ENCODE measurements at regions not wholly inside any gene's neighbourhood (a gene's known extent, or its start where the extent isn't known, plus 50 kb on each side); places are given as distances from the start of the nearest gene placed in this dataset.

GRCh38 chr5:143930561-143930960 is 118.6 kb downstream of the HMHB1 start:
- DNase-seq (ENCODE audit: low spot score), result no peak
- Histone ChIP-seq H3K4me3 (no peak overlapping the region), H3K27ac (no peak overlapping the region)
- no peak for TF ChIP-seq CTCF (IDR thresholded peaks at IDR 0.05)

DNA sequence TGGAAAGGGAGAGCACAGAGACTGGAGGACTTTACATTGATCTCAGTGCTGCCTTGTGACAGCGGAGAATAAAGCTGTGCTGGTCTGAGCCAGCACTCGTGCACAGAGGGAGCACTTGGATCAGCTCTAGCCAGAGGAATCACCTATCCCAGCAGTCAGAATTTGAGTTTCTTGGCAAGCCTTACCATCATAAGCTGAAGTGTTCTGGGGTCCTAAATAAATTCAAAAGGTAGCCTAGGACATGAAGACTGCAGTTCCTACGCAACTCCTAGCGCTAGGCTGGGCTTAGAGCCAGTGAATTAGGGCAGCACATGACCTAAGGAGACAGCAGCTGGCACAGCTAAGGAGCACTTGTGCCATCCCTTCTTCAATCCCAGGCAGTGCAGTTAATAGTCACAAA is 119.5 kb downstream of the HMHB1 start:
- TF ChIP-seq CTCF (IDR thresholded peaks at IDR 0.05), result no peak
- DNase-seq (ENCODE audit: low spot score), result no peak
- H3K27ac ChIP-seq, result no peak overlapping the region

GRCh38 chr5:143931986-143932385 is 120.0 kb downstream of the HMHB1 start:
- no peak overlapping the region for H3K4me3 ChIP-seq
- TF ChIP-seq CTCF (IDR thresholded peaks at IDR 0.05), result no peak
- no peak for DNase-seq (ENCODE audit: low spot score)
- no peak overlapping the region for H3K27ac ChIP-seq

More for the DNA sequence above, 119.5 kb downstream of the HMHB1 start:
- H3K4me3 ChIP-seq, result no peak overlapping the region

- no peak for TF ChIP-seq CTCF (IDR thresholded peaks at IDR 0.05)
- H3K4me3 ChIP-seq, result no peak overlapping the region
- DNase-seq (ENCODE audit: low spot score), result no peak
- no peak overlapping the region for H3K27ac ChIP-seq
These were observed 120.6 kb downstream of the HMHB1 start for GRCh38 chr5:143932584-143932983.

GRCh38 chr5:143933451-143933850 is 121.5 kb downstream of the HMHB1 start:
- Histone ChIP-seq H3K4me3 (no peak overlapping the region), H3K27ac (no peak overlapping the region)
- TF ChIP-seq CTCF (IDR thresholded peaks at IDR 0.05), result no peak
- no peak for DNase-seq (ENCODE audit: low spot score)

- Histone ChIP-seq H3K27ac (no peak overlapping the region), H3K4me3 (no peak overlapping the region)
- no peak for DNase-seq (ENCODE audit: low spot score)
- TF ChIP-seq CTCF (IDR thresholded peaks at IDR 0.05), result no peak
These were observed 122.9 kb downstream of the HMHB1 start for GRCh38 chr5:143934821-143935220.

DNA sequence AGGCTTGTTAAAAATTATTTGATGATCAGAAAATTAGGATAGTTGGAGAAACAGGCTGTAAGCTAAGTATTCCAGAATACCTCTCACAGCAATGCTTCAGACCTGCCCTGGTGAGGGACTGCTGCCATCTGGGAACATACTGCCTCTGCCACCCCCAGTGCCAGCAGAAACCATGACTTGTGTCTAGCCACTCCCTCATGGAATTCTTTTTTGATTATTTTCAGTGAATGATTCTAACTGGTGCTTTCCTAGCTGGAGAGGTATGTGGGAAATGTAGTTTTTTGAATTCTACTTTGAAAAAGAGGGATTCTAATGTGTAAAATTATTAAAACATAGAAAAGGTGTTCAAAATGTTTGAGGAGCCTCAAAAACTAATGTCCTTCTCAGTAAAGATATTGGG is 126.3 kb downstream of the HMHB1 start:
- Histone ChIP-seq H3K27ac (no peak overlapping the region), H3K4me3 (no peak overlapping the region)
- DNase-seq (ENCODE audit: low spot score), result no peak
- TF ChIP-seq CTCF (IDR thresholded peaks at IDR 0.05), result no peak
